GM19023 (cell line): ENCODE measurements at regions not wholly inside any gene's neighbourhood (a gene's known extent, or its start where the extent isn't known, plus 50 kb on each side); places are given as distances from the start of the nearest gene placed in this dataset.
"Not testable (repeated sequence)": the region's sequence is repeated elsewhere in the genome, so short reads cannot be mapped to it uniquely, and the experiment has no call there.

Source experiments
- ATAC-seq: cut with Tn5 transposase; IDR thresholded peaks from one replicate; pipeline ENCODE4 v1.9.1; 2021; ENCODE audit warnings: mild to moderate bottlenecking, moderate library complexity; ENCODE audit not compliant: unreplicated experiment

- no peak for ATAC-seq
Measured at GRCh38 chrX:82528525-82528924, 979.6 kb upstream of the POU3F4 start.

DNA sequence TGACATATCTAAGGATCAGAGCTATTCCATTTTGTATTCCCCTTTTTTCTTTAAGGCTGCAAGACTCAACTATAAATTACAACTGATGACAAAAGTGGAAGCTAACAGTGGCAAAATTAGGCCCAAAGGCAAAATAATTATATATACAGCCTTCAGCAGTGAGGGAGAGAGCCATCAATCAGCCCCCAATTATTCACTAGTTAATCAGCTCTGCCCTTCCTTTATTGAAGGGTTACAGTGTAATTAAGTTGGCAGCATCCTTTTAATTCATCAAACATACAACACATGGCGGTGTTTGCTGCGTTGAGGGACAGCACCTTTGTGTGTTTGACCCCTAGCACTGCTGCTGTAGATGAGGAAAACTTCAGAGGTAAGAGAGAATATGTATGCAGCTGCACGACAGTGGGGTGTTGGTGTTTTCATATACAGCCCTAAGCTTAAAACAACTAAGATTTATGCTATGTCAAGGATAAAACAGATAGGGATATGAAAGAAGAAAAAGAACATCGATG is 973.9 kb upstream of the POU3F4 start:
- ATAC-seq: no peak

DNA sequence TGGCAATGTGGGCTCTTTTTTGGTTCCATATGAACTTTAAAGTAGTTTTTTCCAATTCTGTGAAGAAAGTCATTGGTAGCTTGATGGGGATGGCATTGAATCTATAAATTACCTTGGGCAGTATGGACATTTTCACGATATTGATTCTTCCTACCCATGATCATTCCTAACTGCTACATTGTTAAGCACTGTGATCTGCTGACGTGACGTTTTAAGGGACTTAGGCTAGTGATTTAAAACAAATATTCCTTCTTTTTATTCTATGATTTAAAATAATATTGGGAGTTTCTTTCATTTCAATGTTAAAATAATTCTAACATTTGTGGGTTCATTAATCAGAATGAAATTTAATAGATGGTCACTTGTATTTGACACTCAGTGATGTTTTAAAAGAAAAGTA is 970.9 kb upstream of the POU3F4 start:
- not testable (repeated sequence) for ATAC-seq

- ATAC-seq: no peak
Measured at GRCh38 chrX:82541822-82542221, 966.3 kb upstream of the POU3F4 start.

DNA sequence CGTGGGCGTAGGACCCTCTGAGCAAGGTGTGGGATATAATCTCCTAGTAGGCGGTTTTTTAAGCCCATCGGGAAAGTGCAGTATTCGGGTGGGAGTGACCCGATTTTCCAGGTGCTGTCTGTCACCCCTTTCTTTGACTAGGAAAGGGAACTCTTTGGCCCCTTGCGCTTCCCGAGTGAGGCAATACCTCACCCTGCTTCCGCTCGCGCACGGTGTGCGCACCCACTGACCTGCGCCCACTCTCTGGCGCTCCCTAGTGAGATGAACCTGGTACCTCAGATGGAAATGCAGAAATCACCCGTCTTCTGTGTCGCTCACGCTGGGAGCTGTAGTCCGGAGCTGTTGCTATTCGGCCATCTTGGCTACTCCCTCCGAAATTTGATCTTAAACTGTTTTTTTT is 955.9 kb upstream of the POU3F4 start:
- not testable (repeated sequence) for ATAC-seq

GRCh38 chrX:82556588-82556987 is 951.5 kb upstream of the POU3F4 start:
- ATAC-seq: no peak

DNA sequence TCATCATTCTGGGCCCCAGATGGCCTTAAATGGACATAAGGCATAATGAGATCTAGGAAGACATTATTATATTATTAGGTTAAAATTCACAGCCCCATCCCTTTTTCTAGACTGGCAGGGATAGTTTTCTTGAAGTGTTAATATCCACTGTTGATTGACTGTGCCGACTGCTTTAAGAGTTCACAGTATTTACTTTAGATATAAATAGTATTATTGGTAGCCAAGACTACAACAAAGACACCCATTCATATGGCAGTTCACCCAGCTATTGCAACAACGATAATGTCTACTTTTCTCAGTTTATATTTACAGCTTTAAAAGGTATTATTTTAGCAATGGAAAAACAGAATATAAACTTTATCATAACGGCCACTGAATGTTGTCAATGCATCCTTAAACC is 922.2 kb upstream of the POU3F4 start:
- ATAC-seq: no peak

DNA sequence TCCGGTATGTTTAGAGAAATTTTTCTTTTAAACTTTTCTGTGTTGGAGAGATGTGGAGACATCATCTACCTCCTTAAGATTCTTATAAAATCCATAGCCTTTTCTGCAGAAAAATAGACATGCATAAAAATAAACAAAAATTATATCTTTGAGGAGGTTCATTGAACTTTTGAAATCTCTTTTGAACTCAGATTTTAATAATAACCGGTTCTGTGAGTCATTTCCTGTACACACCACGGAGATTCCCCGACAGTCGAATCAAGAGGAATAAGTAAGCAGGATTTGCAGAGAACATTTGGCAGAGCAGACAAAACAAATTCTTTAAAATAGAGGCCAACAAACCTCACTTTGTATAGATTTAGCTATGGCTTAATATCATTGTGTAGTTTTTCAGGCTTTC is 918.7 kb upstream of the POU3F4 start:
- no peak for ATAC-seq

DNA sequence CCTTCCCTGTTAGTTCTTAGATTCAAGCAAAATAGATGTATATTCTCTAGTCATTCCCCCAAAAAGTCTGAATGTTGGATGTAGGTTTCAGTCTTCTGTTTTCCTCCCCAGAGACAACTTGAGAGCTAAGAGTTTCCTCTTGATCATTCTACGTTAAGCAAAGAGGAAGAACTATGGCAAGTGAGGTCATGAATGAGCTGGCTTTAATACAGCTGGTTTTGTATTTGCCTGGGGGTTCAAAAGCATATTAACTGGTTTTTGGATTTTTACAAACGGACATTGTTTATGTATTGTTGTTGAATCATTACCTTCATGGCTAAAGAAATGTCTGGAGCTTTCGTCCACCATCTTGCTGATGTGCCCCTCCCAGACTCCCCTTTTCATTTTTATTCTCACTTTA is 916.7 kb upstream of the POU3F4 start:
- no peak for ATAC-seq

- no peak for ATAC-seq
Measured at GRCh38 chrX:82626978-82627377, 881.1 kb upstream of the POU3F4 start.

DNA sequence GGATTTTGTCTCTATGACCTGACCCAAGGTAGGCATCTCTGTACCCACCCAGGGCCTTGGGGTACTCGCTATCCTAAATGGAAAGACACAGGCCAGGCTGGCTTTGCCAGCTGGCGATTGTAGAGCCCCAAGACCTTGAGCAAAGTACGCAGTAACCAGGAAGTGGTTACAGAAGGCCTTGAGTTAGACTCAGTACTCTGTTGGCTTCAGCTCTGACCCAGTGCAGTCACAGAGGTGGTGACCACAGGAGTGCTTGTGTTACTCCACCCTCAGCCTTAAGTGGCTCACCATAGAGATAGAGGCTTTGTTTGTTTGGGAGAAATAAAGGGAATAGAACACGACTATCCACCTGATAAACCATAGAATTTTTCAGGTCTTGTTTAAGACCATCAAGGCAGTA is 880.5 kb upstream of the POU3F4 start:
- ATAC-seq: no peak

DNA sequence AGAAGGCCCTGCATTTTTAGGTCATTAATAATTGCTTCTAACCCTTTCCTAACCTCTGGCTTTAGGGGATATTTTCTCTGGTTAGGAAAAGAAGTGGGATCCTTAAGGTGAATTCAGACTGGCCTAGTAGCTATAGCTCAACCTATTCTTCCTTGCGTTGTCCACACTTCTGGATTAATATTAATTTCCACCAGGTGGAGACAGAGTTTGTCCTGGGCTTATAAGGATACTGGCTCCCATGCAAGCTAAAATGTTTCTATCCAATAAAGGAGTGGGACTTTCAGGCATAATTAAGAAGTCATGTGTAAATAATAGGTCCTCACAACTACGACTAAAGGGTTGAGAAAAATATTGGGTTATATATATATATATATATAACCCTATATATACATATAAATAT is 860.0 kb upstream of the POU3F4 start:
- no peak for ATAC-seq

GRCh38 chrX:82649645-82650044 is 858.4 kb upstream of the POU3F4 start:
- no peak for ATAC-seq

- ATAC-seq: no peak
Measured at GRCh38 chrX:82658492-82658891, 849.6 kb upstream of the POU3F4 start.

- no peak for ATAC-seq
Measured at GRCh38 chrX:82666355-82666754, 841.7 kb upstream of the POU3F4 start.

DNA sequence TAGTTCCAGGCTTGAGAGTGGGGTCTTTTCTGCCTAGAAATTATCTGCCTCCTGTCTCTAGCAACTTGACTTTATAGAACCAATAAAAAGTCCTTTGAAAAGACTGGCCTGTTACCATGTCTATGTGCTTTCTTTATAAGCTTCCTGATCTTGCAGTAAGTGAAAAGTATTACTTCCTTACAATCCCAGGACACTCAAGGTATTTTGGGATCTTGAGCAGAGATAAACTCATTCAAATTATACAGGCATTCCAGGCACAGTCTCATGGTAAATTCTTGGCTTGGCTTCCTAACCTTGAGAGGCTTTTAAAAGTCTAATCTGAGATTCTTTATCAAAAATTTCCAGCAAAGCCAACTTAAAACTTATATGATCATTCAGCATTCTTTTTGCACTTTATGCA is 833.0 kb upstream of the POU3F4 start:
- no peak for ATAC-seq

DNA sequence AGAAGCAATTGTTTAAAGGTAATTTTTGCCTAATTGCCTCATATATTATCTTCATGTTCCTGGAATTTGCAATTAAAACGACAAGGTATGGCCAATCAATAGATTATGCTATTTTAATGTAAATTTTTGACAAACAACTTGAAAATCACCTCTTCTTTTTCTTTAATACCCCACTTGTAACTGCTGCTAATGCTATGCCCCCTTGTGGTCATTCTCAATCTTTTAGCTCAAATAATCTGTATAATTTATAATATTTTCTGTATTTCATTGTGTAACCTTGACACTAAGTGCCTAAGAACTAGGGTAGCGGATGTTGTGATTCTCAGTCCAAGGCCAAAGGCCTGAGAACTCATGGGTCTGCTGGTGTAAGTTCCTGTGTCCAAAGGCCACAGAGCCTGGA is 831.7 kb upstream of the POU3F4 start:
- ATAC-seq: no peak

GRCh38 chrX:82677286-82677685 is 830.8 kb upstream of the POU3F4 start:
- no peak for ATAC-seq

DNA sequence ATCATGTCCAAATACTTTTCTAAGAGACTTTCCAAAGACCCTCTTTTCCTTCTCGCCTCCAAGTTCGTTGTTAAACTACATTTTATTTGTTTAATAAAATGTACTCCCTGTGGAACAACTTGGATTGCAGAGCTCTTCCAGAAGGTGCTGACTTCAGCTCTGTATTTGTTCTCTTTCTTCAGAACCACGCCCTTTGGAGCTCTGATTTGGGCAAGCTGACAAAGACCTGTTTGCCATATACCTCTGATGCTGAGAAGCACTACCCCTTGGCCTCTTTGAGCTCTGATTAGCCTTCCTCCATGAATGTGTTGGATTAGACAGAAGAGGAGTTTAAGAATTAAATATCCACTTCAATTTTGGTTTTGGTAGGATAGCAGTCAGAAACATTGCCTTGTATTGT is 815.1 kb upstream of the POU3F4 start:
- ATAC-seq: no peak

GRCh38 chrX:82695066-82695465 is 813.0 kb upstream of the POU3F4 start:
- no peak for ATAC-seq

GRCh38 chrX:82703551-82703950 is 804.5 kb upstream of the POU3F4 start:
- no peak for ATAC-seq

- no peak for ATAC-seq
Measured at GRCh38 chrX:82711457-82711856, 796.6 kb upstream of the POU3F4 start.

GRCh38 chrX:82721891-82722290 is 786.2 kb upstream of the POU3F4 start:
- no peak for ATAC-seq

- ATAC-seq: no peak
Measured at GRCh38 chrX:82723806-82724205, 784.3 kb upstream of the POU3F4 start.
